GM18519 (cell line): ENCODE measurements at regions not wholly inside any gene's neighbourhood (a gene's known extent, or its start where the extent isn't known, plus 50 kb on each side); places are given as distances from the start of the nearest gene placed in this dataset.
"Not testable (repeated sequence)": the region's sequence is repeated elsewhere in the genome, so short reads cannot be mapped to it uniquely, and the experiment has no call there.

ENCODE experiments used
- ATAC-seq: cut with Tn5 transposase; IDR thresholded peaks from one replicate; pipeline ENCODE4 v1.9.1; 2021; ENCODE audit warnings: mild to moderate bottlenecking, moderate library complexity; ENCODE audit not compliant: unreplicated experiment, low FRiP score

- no peak for ATAC-seq
These were observed 333.5 kb upstream of the DCN start for GRCh38 chr12:91515944-91516694.

GRCh38 chr12:91513313-91513712, 330.7 kb upstream of the DCN start:
- no peak for ATAC-seq

DNA sequence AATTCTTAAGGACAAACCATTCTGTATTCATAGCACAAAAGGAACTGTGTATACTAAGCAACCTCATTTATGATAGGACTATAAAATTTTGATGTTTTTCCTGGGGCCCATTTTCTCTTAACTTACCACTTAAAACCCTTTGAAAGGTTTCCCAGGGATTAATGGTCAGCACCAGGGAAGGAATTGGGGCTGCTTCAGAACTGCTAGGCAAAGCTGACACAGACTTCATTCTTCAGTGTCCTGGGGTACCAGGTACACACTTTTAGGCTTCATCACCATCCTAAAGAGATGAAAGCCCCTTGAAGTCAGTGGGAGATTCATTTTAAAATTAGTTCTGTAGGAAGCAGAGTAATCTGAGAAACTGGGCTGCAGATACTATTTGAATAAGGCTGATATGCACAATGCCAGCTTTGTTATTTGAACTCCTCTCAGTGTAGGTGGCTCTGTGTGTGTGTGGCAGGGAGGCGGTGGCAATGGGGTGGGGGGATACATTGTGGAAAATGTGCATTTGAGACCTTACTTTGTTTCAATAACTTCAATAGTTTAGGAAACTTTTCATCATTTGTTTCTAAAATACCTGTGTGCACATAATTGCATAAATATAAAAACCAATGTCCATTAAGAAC, 329.3 kb upstream of the DCN start:
- no peak for ATAC-seq

DNA sequence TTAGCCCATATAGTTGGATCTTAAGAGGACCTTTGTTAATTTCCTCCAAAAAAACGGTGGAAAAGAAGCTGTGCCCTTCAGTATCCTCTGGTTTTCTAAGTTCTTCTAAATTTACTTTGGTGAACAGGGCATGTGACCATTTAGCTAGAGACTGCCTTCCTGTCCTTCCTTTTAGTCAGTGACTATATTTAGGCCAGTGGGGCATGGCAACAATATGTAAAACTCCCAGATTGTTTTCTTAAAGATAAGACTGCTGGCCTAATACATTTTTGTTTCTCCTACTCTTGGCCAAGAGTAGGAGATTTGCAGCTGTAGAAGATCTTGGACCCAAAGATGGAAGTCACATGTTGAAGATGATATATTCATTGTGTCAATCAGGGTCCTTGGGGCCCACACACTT, 325.1 kb upstream of the DCN start:
- ATAC-seq: no peak

- no peak for ATAC-seq
These were observed 323.8 kb upstream of the DCN start for GRCh38 chr12:91506452-91506851.

DNA sequence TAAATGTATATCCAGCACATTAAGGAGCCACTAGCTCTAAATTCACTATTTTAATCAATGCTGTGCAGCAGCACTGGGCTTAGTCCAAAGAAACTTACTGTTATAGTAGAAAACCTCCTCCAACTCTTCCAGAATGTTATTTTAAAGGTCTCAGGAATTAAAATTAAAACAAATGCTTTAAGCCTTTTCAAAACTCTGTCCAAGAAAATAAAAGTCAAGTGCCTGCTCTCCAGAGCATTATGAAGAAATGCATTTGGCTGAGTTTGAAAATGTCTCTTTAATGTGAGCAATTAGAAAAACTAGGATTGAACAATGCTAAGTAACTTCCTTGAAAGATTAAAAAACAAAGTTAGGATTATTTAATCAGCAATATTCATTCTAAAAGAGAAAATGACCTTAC, 322.4 kb upstream of the DCN start:
- no peak for ATAC-seq

GRCh38 chr12:91502208-91502607, 319.6 kb upstream of the DCN start:
- ATAC-seq: no peak

GRCh38 chr12:91496337-91496736, 313.7 kb upstream of the DCN start:
- ATAC-seq: no peak

- no peak for ATAC-seq
These were observed 310.7 kb upstream of the DCN start for GRCh38 chr12:91493308-91493707.

GRCh38 chr12:91492648-91493047, 310.0 kb upstream of the DCN start:
- no peak for ATAC-seq

GRCh38 chr12:91490667-91491311, 308.2 kb upstream of the DCN start:
- no peak for ATAC-seq

- no peak for ATAC-seq
These were observed 300.9 kb upstream of the DCN start for GRCh38 chr12:91483471-91483985.

DNA sequence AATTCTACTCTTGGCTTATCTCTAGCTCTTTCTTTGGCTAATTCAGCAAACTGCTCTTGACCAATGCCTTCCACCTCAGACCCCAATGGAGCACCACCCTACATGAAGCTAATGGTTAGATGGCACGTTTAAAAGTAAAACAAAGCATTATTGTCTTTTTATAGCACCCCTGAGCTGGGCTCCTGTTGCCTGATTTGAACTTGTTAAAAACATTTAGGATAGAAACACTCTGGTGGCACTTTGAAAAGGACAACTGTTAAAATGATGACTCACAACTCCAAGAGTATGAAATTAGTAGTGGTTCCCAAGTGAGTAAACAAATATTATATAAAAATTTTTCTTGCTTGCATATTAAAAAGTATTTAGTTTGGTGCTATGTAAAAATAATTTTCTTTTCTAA, 299.6 kb upstream of the DCN start:
- no peak for ATAC-seq

DNA sequence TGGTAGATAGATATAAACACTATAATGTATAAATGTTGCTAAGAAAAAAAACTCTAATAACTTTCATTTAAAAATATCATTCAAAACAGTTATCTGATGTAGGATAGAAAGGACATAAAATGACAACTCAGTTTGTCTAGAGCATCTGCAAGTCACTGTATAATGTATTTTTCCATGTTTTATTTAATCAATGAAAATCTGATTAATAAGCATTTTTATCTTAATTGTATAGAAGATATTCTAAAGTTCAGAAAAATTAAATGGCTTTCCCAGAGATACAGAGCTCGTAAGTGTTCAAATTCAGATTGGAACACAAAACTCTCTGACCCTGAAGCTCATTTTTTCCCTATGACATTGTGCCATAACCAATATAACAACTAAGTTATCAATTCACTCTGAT, 295.9 kb upstream of the DCN start:
- ATAC-seq: no peak

DNA sequence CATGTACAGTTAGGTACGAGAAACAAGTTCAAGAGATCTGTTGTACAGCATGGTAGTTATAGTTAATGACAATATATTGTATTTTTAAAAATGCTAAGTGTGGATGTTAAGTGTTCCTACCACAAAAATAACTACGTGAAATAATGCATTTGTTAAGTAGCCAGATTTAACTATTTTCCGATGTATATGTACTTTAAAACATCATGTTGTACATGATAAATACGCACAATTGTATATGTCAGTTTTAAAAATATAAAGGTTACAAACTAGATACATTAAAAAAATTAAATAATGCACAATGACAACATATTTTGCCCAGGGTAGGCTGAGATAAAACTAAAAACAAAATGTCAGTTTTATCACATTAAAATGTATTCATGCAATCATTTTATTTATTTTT, 285.1 kb upstream of the DCN start:
- no peak for ATAC-seq

DNA sequence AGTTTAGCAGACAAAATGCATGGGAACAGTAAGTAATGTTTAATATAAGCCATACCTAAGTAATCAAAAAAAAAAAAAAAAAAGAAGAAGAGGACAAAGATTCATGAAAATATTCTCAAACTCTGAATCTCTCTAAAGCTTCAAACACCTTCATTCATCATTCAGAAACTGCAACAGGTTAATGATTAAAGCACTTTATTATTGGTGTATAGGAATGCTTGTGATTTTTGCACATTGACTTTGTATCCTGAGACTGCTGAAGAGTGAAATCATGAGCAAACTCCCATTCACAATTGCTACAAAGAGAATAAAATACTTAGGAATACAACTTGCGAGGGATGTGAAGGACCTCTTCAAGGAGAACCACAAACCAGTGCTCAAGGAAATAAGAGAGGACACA, 278.4 kb upstream of the DCN start:
- ATAC-seq: no peak

DNA sequence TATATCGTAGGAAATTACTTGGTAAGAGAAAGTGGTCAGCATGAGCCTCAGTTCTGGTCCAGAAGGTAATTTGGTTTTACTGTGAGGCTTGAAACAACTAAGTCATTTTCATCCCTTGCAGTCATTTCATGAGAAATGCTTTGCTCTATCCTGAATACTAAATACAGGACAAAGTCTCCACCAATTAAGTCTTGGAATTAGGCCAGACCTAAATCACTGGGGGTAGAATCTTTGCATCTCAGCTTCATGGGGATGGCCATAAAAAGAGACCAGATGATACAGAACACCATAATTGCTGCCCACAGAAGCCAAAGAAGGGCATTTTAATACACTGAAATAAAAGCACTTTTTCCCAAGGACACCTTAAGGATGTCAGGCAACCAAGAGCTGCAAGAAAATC, 277.9 kb upstream of the DCN start:
- ATAC-seq: no peak

DNA sequence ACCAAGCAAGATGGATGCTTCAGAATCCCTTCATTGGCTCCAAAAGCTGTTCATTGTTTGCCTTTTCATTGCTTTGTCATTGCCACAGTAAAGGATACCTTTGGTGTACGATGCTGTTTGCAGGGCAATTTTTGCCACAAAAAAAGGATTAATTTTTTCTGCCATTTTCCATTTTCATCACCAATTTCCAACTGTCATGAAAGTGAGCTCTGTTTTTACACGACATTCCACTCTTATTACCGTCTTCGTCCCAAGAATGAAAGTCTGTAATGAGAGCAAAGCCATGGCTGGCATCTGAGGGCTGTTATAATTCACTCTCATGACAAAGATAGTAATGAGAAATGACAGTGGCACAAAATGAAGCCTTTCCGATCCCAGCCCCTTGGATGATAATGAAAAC, 272.7 kb upstream of the DCN start:
- no peak for ATAC-seq

DNA sequence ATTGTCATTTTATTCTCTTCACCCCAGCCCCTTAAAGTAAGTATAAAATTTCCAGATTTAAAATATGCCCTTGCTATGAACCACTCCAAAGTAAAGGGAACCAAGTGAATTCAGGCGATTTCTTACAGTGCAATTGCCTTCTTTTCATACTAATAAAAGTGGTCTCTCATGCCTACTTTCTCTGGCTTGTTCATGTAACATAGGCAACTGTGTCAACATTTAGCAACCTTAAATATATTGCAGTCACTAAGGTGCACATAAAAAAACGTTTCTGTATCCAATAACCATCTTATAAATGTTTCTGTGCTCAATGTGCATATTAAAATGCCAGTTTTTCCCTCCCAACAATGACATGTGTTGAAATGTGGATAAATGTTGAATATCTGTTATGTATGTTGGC, 271.6 kb upstream of the DCN start:
- ATAC-seq: no peak

DNA sequence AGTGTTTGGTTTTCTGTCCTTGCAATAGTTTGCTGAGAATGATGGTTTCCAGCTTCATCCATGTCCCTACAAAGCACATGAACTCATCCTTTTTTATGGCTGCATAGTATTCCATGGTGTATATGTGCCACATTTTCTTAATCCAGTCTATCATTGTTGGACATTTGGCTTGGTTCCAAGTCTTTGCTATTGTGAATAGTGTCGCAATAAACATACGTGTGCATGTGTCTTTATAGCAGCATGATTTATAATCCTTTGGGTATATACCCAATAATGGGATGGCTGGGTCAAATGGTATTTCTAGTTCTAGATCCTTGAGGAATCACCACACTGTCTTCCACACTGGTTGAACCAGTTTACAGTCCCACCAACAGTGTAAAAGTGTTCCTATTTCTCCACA, 269.8 kb upstream of the DCN start:
- not testable (repeated sequence) for ATAC-seq

DNA sequence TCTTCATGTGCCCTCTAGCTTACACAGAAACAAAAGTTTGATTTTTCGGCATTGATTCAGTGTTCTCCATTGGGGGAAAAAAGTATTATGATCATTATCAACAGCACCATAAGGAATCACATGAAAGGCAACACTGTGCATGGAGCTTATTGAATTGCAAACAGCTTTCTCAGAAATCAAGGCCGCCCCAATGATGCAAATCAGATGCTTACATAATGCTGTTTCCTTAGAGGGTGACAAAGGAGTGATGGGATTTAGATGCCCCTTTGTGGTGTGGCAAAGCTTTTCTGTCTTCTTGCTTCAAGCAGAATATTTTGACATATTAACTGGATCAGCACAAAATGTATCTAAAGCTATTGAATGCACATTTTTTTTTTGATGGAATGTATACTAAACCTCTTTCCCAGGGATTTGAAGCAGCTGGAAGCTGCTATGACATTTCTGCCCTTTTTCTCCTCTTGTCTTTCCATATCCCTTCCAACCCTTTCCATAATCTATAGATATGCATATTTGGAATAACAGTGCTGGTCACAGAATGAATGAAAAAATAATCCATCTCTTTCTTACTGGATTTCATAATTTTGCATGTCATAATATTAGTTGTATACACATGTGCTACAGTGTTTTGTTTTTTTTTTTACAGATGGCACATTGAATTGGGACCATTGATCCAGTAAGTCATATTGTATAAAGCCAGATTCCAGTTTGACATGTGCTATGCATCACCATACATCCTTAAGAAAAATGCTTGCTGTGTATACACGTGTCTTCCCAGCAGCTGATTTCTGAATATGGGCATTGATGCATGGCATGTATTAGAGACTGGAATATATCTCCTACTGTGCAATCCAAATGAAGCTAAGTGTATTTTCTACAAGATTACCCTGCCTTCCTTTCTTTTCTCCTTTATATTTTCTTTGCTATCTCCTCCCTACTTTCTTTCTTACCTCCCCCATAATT, 259.7 kb upstream of the DCN start:
- no peak for ATAC-seq
